IMR-90 (cell line): ENCODE measurements at regions not wholly inside any gene's neighbourhood (a gene's known extent, or its start where the extent isn't known, plus 50 kb on each side); places are given as distances from the start of the nearest gene placed in this dataset.

Source experiments
- ATAC-seq: fragments of 200-7000 bp; cut with Tn5 transposase; 2 replicates; pipeline ENCODE4 v1.9.1; 2020; ENCODE audit warnings: low read depth, mild to moderate bottlenecking, moderate library complexity
- BruUV-seq: library from RNA; stranded (reverse); fragments of 400-500 nt; replicated peaks from 2 replicates; lab custom pipeline; 2021; lab: Mats Ljungman, UMichigan
- CTCF ChIA-PET: fragments of 300-600 bp; formaldehyde crosslinking; extraction: SDS; loops from one replicate; lab custom pipeline; 2021; ENCODE audit warnings: antibody characterized with exemption; lab: Yijun Ruan, JAX
- POLR2A ChIA-PET: fragments of 300-600 bp; sonication (Branson Sonifier 250); formaldehyde crosslinking; loops from one replicate; lab custom pipeline; 2022; ENCODE audit warnings: antibody characterized with exemption; ENCODE audit not compliant: unreplicated experiment; lab: Charles Lee
- DNase-seq: peaks from one replicate; pipeline ENCODE4 v3.0.0; 2013
- H2AFZ ChIP-seq: replicated peaks from 2 replicates; pipeline ENCODE3; 2013; ENCODE audit warnings: low read length, mild to moderate bottlenecking; ENCODE audit not compliant: poor library complexity
- H2AK5ac ChIP-seq: 2 replicates; pipeline ENCODE4 v1.6.1; 2013; ENCODE audit warnings: low read depth, low read length, inconsistent platforms
- H2AK9ac ChIP-seq: replicated peaks from 2 replicates; pipeline ENCODE3; 2013; ENCODE audit warnings: mild to moderate bottlenecking, low read depth, low read length, moderate library complexity; ENCODE audit not compliant: poor library complexity
- H2BK120ac ChIP-seq: 2 replicates; pipeline ENCODE4 v1.6.1; 2013; ENCODE audit warnings: low read depth, low read length, inconsistent platforms
- H2BK15ac ChIP-seq: 3 replicates; pipeline ENCODE4 v1.6.1; 2013; ENCODE audit warnings: low read depth, low read length, inconsistent platforms
- H2BK20ac ChIP-seq: 2 replicates; pipeline ENCODE4 v1.6.1; 2013; ENCODE audit warnings: low read depth, mild to moderate bottlenecking, inconsistent platforms, low read length, moderate library complexity
- H2BK5ac ChIP-seq: 2 replicates; pipeline ENCODE4 v1.6.1; 2013; ENCODE audit warnings: mild to moderate bottlenecking, low read depth, low read length, inconsistent platforms; ENCODE audit not compliant: poor library complexity, severe bottlenecking
- H3K14ac ChIP-seq: replicated peaks from 2 replicates; pipeline ENCODE4 v1.6.1; 2013; ENCODE audit warnings: low read depth, low read length, inconsistent platforms
- H3K18ac ChIP-seq: 2 replicates; pipeline ENCODE4 v1.6.1; 2013; ENCODE audit warnings: low read depth, low read length, control low read depth
- H3K23ac ChIP-seq: 2 replicates; pipeline ENCODE4 v1.6.1; 2013; ENCODE audit warnings: low read depth, low read length, inconsistent platforms
- H3K27ac ChIP-seq: 2 replicates; pipeline ENCODE4 v1.5.1; 2013; ENCODE audit warnings: mild to moderate bottlenecking, control low read depth, low read length; ENCODE audit not compliant: insufficient read depth
- H3K27me3 ChIP-seq: 2 replicates; pipeline ENCODE4 v1.6.1; 2013; ENCODE audit warnings: low read length; ENCODE audit not compliant: control insufficient read depth, insufficient read depth
- H3K36me3 ChIP-seq: 2 replicates; pipeline ENCODE4 v1.6.1; 2013; ENCODE audit warnings: low read length, mixed read lengths; ENCODE audit not compliant: control insufficient read depth, insufficient read depth
- H3K4ac ChIP-seq: 2 replicates; pipeline ENCODE4 v1.6.1; 2013; ENCODE audit warnings: low read depth, low read length, inconsistent platforms
- H3K4me1 ChIP-seq: 2 replicates; pipeline ENCODE4 v1.6.1; 2013; ENCODE audit warnings: low read length, mixed read lengths; ENCODE audit not compliant: control insufficient read depth, insufficient read depth
- H3K4me2 ChIP-seq: 2 replicates; pipeline ENCODE4 v1.6.1; 2013; ENCODE audit warnings: low read depth, mild to moderate bottlenecking, control low read depth, low read length, moderate library complexity
- H3K4me3 ChIP-seq: 2 replicates; pipeline ENCODE4 v1.5.1; 2013; ENCODE audit warnings: low read depth, mild to moderate bottlenecking, control low read depth, low read length, moderate library complexity; ENCODE audit not compliant: insufficient read depth
- H3K56ac ChIP-seq: 2 replicates; pipeline ENCODE4 v1.6.1; 2013; ENCODE audit warnings: low read length, inconsistent platforms; ENCODE audit not compliant: insufficient read depth; ENCODE audit errors: extremely low read depth
- H3K79me1 ChIP-seq, 2 experiments: 2 replicates each; pipeline ENCODE4 v1.6.1; 2013; ENCODE audit warnings: low read length in 2 of 2, inconsistent platforms in 1 of 2, low read depth in 1 of 2
- H3K9ac ChIP-seq: 2 replicates; pipeline ENCODE4 v1.6.1; 2013; ENCODE audit warnings: low read depth, low read length, control low read depth
- H3K9me1 ChIP-seq: 2 replicates; pipeline ENCODE4 v1.6.1; 2013; ENCODE audit warnings: low read length, inconsistent platforms; ENCODE audit not compliant: insufficient read depth
- H3K9me3 ChIP-seq: 2 replicates; pipeline ENCODE4 v1.6.1; 2013; ENCODE audit warnings: low read length; ENCODE audit not compliant: control insufficient read depth, insufficient read depth
- H4K20me1 ChIP-seq: 2 replicates; pipeline ENCODE4 v1.6.1; 2013; ENCODE audit warnings: low read length, inconsistent platforms; ENCODE audit not compliant: insufficient read depth
- H4K5ac ChIP-seq: 2 replicates; pipeline ENCODE4 v1.6.1; 2013; ENCODE audit warnings: mild to moderate bottlenecking, low read depth, low read length, control low read depth
- H4K8ac ChIP-seq, 2 experiments: 2 replicates each; pipeline ENCODE4 v1.6.1; 2013; ENCODE audit warnings: low read depth in 2 of 2, low read length in 2 of 2, control low read depth in 1 of 2, inconsistent platforms in 1 of 2
- H4K91ac ChIP-seq: 2 replicates; pipeline ENCODE4 v1.6.1; 2013; ENCODE audit warnings: low read depth, low read length, inconsistent platforms; ENCODE audit not compliant: insufficient read depth
- MAZ ChIP-seq: IDR thresholded peaks from 2 replicates; pipeline ENCODE4 v1.6.1; 2012; ENCODE audit warnings: low read depth, mild to moderate bottlenecking, low read length, improper control_type of control experiment, moderate library complexity, borderline replicate concordance
- RAD21 ChIP-seq: IDR thresholded peaks from 2 replicates; pipeline ENCODE4 v1.6.1; 2012; ENCODE audit warnings: low read length, improper control_type of control experiment
- whole genome bisulfite sequencing, 2 experiments: methylation state at CpG; one replicate each; pipeline versions ENCODE4 v1.1.5 to v1.1.7; 2013; ENCODE audit warnings: missing lambda C conversion rate in 2 of 2; ENCODE audit not compliant: insufficient read length in 1 of 2; ENCODE audit errors: extremely low coverage in 2 of 2; 5-methylcytosine and 5-hydroxymethylcytosine counted together
- dilution Hi-C: fragments of 300-500 bp; cut with HindIII; formaldehyde crosslinking; loops from one replicate; pipeline ENCODE4 v1.14.3; 2018; ENCODE audit warnings: low sequenced_read_pairs; ENCODE audit not compliant: unreplicated experiment
- in situ Hi-C: fragments of 300-500 bp; cut with MboI; formaldehyde crosslinking; loops from 3 replicates; pipeline ENCODE4 v1.14.3; 2019; ENCODE audit warnings: low sequenced_read_pairs, inconsistent platforms, mixed read lengths
- intact Hi-C: fragments of 100-400 bp; cut with micrococcal nuclease; formaldehyde crosslinking; loops from 2 replicates; pipeline ENCODE4 v1.10.0; 2022

- Histone ChIP-seq H2BK15ac (no peak overlapping the region), H4K8ac (no peak overlapping the region), H4K5ac (no peak overlapping the region), H2BK20ac (no peak overlapping the region), H4K91ac (no peak overlapping the region), H4K20me1 (no peaks in the 10 kb centered on the region), H2BK120ac (no peak overlapping the region), H3K4me1 (no peaks in the 10 kb centered on the region), H3K9me1 (no peaks in the 10 kb centered on the region), H3K14ac (no peak overlapping the region), H2AFZ (no peak overlapping the region), H2AK9ac (no peak overlapping the region), H3K9ac (no peak overlapping the region), H3K56ac (no peak overlapping the region), H3K36me3 (no peaks in the 10 kb centered on the region), H3K27me3 (no peaks in the 10 kb centered on the region), H3K4me2 (no peak overlapping the region), H3K23ac (no peak overlapping the region), H3K27ac (no peak overlapping the region), H3K9me3 (no peaks in the 10 kb centered on the region), H3K79me1 (no peaks in the 10 kb centered on the region), H3K4ac (no peak overlapping the region), H2BK5ac (no peak overlapping the region), H2AK5ac (no peak overlapping the region), H3K18ac (no peak overlapping the region), H3K4me3 (no peak overlapping the region)
- ChIA-PET POLR2A (no interaction called here), CTCF (no interaction called here)
- dilution Hi-C loops: no loop called here
- no CpG with 5 or more reads among the region's 4 CpGs for WGBS, 2 experiments
- in situ Hi-C loops: no loop called here
- ATAC-seq (no peak), DNase-seq (no peak)
- no TSS peak for BruUV-seq
- no peak for TF ChIP-seq MAZ
- no peak for TF ChIP-seq RAD21
- intact Hi-C loops: no loop called here
Observed at GRCh38 chr6:21486115-21486514, 107.4 kb upstream of the SOX4 start.
